Kidney (tissue), 13 donors: ENCODE measurements at regions not wholly inside any gene's neighbourhood (a gene's known extent, or its start where the extent isn't known, plus 50 kb on each side); places are given as distances from the start of the nearest gene placed in this dataset.

ENCODE experiments used
- DNase-seq, 5 donors: peaks; one replicate each; pipeline ENCODE4 v3.0.0-alpha.2; 2013 to 2020
- FAIRE-seq: peaks from 2 replicates; lab custom pipeline; 2012; peaks lifted over from hg19 to GRCh38; lab: Jason Lieb, UNC
- H3K27ac ChIP-seq, 2 donors: one replicate each; pipeline ENCODE4 v1.7.0; 2013; ENCODE audit warnings: low read depth in 2 of 2, low read length in 2 of 2, inconsistent platforms in 1 of 2
- H3K27me3 ChIP-seq: one replicate; pipeline ENCODE4 v1.7.1; 2013; ENCODE audit warnings: low read length, inconsistent platforms; ENCODE audit not compliant: control insufficient read depth, insufficient read depth
- H3K36me3 ChIP-seq, 3 donors: one replicate each; pipeline versions ENCODE4 v1.7.0 to v1.7.1; 2013; ENCODE audit warnings: low read length in 3 of 3, control low read depth in 1 of 3, inconsistent platforms in 1 of 3; ENCODE audit not compliant: insufficient read depth in 3 of 3, control insufficient read depth in 2 of 3
- H3K4me1 ChIP-seq, 3 donors: one replicate each; pipeline versions ENCODE4 v1.7.0 to v1.7.1; 2013; ENCODE audit warnings: low read length in 3 of 3, inconsistent platforms in 1 of 3, low read depth in 1 of 3; ENCODE audit not compliant: control insufficient read depth in 2 of 3, insufficient read depth in 2 of 3
- H3K4me3 ChIP-seq, 3 donors: one replicate each; pipeline versions ENCODE4 v1.7.0 to v1.8.1; 2013; ENCODE audit warnings: low read length in 3 of 3, control low read depth in 1 of 3, inconsistent platforms in 1 of 3
- H3K9ac ChIP-seq, 3 donors: one replicate each; pipeline versions ENCODE4 v1.7.0 to v1.7.1; 2013; ENCODE audit warnings: low read length in 3 of 3, control low read depth in 1 of 3, inconsistent platforms in 1 of 3
- H3K9me3 ChIP-seq, 3 donors: one replicate each; pipeline versions ENCODE4 v1.7.0 to v1.7.1; 2013; ENCODE audit warnings: low read length in 3 of 3, control low read depth in 1 of 3, inconsistent platforms in 1 of 3; ENCODE audit not compliant: control insufficient read depth in 2 of 3, insufficient read depth in 1 of 3
- intact Hi-C: fragments of 100-400 bp; cut with DNase I; formaldehyde crosslinking; loops from one replicate; pipeline ENCODE4 v1.11.1; 2022
- TF ChIP-seq, protein P1 (sequence below): IDR thresholded peaks from 3 replicates; pipeline ENCODE4 v1.5.1; 2012; ENCODE audit warnings: mild to moderate bottlenecking, moderate library complexity, borderline replicate concordance; ENCODE audit not compliant: insufficient read depth; ENCODE audit errors: extremely low read depth
- donor health status: control.
- donor health status: control.
- donor health status: control.
- donor health status: control.
- donor health status: control.
- donor health status: DM: yes; HTN: yes; CAD: no.
- donor health status: Normal renal cell carcinoma (clear cell type).

DNA sequence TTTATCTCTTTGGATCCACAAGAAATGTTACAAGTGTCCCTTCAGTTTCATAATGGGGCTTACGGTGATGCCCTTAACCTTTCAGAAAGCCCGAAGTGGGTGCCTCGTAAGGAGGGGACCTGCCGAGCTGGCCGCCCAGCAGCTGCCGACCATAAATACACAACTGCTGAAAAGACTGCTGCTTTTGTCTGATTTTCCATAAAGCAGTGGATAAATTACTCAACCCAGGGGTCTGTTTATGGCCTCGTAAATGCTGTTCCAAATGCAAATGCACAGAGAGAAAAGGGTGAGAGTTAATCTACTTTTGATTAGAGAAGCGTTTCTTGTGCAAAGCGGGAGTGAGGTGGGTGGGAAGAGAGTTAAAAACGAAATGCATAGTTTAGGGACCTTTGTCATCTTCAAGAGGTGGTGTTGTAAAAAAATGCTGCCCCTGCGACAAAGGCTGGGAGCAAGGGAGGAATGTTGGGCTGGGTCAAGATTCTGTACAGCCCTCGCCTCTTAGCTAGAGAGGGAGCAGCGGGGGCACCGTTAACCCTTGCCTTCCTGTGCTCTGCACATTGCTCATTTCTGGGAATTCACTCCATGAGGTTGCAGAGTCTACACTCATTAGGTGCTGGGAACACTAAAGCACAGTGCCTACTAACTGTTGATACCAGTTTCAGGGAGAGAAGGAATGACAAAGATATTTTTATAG lies 112.0 kb upstream of the MTHFD1L start:
- intact Hi-C loops: no loop called here
- Histone ChIP-seq H3K9me3 (no peaks in the 10 kb centered on the region), H3K9ac (no peak overlapping the region), H3K36me3 (no peaks in the 10 kb centered on the region), H3K27ac (no peak overlapping the region), H3K4me1 (peaks cover 0 to 2% (median 0%) of the 10 kb centered on the region in 3 donors), H3K27me3 (no peaks in the 10 kb centered on the region), H3K4me3 (no peak overlapping the region)
- FAIRE-seq (no peak), DNase-seq (peak in 4 of 5 donors; percentile 41 to 82 (median 60))
- TF ChIP-seq, protein P1, sequence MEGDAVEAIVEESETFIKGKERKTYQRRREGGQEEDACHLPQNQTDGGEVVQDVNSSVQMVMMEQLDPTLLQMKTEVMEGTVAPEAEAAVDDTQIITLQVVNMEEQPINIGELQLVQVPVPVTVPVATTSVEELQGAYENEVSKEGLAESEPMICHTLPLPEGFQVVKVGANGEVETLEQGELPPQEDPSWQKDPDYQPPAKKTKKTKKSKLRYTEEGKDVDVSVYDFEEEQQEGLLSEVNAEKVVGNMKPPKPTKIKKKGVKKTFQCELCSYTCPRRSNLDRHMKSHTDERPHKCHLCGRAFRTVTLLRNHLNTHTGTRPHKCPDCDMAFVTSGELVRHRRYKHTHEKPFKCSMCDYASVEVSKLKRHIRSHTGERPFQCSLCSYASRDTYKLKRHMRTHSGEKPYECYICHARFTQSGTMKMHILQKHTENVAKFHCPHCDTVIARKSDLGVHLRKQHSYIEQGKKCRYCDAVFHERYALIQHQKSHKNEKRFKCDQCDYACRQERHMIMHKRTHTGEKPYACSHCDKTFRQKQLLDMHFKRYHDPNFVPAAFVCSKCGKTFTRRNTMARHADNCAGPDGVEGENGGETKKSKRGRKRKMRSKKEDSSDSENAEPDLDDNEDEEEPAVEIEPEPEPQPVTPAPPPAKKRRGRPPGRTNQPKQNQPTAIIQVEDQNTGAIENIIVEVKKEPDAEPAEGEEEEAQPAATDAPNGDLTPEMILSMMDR: no peak

DNA sequence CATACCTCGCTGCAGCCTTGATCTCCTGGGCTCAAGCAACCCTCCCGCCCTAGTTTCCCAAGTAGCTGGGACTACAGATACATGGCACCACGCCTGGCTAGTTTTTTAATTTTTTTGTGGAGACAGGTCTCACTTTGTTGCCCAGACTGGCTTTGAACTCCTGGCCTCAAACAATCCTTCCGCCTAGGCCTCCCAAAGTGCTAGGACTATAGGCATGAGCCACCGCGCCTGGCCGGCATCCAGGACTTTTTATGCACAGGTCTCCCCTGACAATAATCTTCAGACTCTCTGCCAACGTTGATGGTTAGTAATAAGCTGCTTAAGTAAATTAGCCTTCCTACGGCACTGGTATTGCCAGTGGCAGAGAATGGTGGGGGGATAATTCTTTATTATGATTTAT lies 110.5 kb upstream of the MTHFD1L start:
- Histone ChIP-seq H3K36me3 (no peaks in the 10 kb centered on the region), H3K4me3 (no peak overlapping the region), H3K9me3 (no peaks in the 10 kb centered on the region), H3K4me1 (peaks cover 0 to 2% (median 0%) of the 10 kb centered on the region in 3 donors), H3K9ac (no peak overlapping the region), H3K27me3 (no peaks in the 10 kb centered on the region), H3K27ac (no peak overlapping the region)
- intact Hi-C loops: no loop called here
- DNase-seq (no peak), FAIRE-seq (no peak)
- TF ChIP-seq, protein P1: no peak

DNA sequence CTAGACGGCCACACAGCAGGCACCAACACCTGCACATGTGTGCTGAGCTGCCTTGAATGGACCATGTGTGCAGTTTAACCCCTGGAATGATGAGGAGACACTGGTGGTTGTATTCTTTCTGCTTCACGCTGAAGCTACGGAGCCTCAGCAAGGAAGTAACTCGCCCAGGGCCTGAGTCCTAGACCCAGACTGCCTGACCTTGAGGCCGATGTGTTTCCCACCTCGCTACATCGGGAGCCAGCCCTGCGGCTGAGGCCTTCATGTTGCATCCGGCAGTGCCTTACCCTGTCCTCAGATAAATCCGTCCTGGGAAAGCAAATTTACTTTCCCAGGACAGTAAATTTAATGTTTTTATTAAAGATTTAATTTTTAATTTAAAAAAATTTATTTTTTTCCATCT lies 110.0 kb upstream of the MTHFD1L start:
- Histone ChIP-seq H3K4me3 (no peak overlapping the region), H3K36me3 (no peaks in the 10 kb centered on the region), H3K27me3 (no peaks in the 10 kb centered on the region), H3K4me1 (peaks cover 0 to 2% (median 0%) of the 10 kb centered on the region in 3 donors), H3K9me3 (no peaks in the 10 kb centered on the region), H3K9ac (no peak overlapping the region), H3K27ac (no peak overlapping the region)
- TF ChIP-seq, protein P1: no peak
- no peak for FAIRE-seq
- intact Hi-C loops: no loop called here
- no peak for DNase-seq
